Esophagus (tissue), 2 donors: ENCODE measurements at regions not wholly inside any gene's neighbourhood (a gene's known extent, or its start where the extent isn't known, plus 50 kb on each side); places are given as distances from the start of the nearest gene placed in this dataset.
"Not testable (repeated sequence)": the region's sequence is repeated elsewhere in the genome, so short reads cannot be mapped to it uniquely, and the experiment has no call there.

Source experiments
- H3K27ac ChIP-seq, 2 donors: one replicate each; pipeline ENCODE4 v1.5.1; 2013; ENCODE audit warnings: low read depth in 2 of 2, mild to moderate bottlenecking in 2 of 2, inconsistent platforms in 1 of 2, low read length in 1 of 2, moderate library complexity in 1 of 2
- H3K27me3 ChIP-seq, 2 donors: one replicate each; pipeline ENCODE4 v1.6.1; 2013; ENCODE audit warnings: low read length in 2 of 2, control low read depth in 1 of 2, mild to moderate bottlenecking in 1 of 2; ENCODE audit not compliant: insufficient read depth in 2 of 2, control insufficient read depth in 1 of 2
- H3K36me3 ChIP-seq, 2 donors: one replicate each; pipeline ENCODE4 v1.6.1; 2013; ENCODE audit warnings: low read length in 1 of 2; ENCODE audit not compliant: control insufficient read depth in 2 of 2, insufficient read depth in 2 of 2
- H3K4me1 ChIP-seq, 2 donors: one replicate each; pipeline ENCODE4 v1.6.1; 2013; ENCODE audit warnings: low read length in 1 of 2; ENCODE audit not compliant: control insufficient read depth in 2 of 2, insufficient read depth in 2 of 2
- H3K4me3 ChIP-seq, 2 donors: one replicate each; pipeline ENCODE4 v1.5.1; 2013; ENCODE audit warnings: low read length in 2 of 2, mild to moderate bottlenecking in 2 of 2, low read depth in 1 of 2, moderate library complexity in 1 of 2
- H3K9me3 ChIP-seq, 2 donors: one replicate each; pipeline ENCODE4 v1.6.1; 2013; ENCODE audit warnings: mild to moderate bottlenecking in 2 of 2, low read depth in 1 of 2, low read length in 1 of 2, moderate library complexity in 1 of 2; ENCODE audit not compliant: control insufficient read depth in 2 of 2, insufficient read depth in 1 of 2
- WGBS, 2 donors: extraction: QIAGEN DNeasy Blood & Tissue Kit; methylation state at CpG; one replicate each; pipeline ENCODE4 v1.1.7; 2013; 5-methylcytosine and 5-hydroxymethylcytosine counted together
- donor health status: healthy with polysubstance abuse.
- donor health status: Bipolar disorder and iron deficiency.

- Histone ChIP-seq H3K27me3 (no peaks in the 10 kb centered on the region), H3K27ac (no peak overlapping the region), H3K9me3 (no peaks in the 10 kb centered on the region), H3K36me3 (no peaks in the 10 kb centered on the region), H3K4me3 (no peak overlapping the region), H3K4me1 (no peaks in the 10 kb centered on the region)
- WGBS, 2 donors, result 63 to 72% methylated on average over 3 of the region's 3 CpGs
These were observed 540.9 kb downstream of the PPP4R3C start for GRCh38 chrX:26922278-26922677.

DNA sequence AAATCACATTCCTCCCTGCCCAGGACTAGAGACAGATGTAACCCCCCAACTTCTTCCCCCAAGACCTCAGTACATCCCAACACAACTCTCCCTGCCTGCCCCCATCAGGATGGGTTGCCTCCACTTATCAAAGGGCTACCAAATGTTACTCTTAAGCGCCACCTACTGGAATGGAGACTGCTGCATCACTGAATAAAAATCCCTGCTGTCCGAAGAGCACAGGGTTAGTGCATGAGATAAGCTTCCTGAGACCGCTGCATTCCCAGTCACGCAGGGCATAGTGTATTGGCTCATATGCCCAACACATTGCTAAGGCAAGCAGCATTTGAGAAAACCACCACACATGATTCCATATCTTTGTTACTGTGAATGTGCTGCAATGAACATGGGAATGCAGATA lies 544.5 kb downstream of the PPP4R3C start:
- Histone ChIP-seq H3K36me3 (no peaks in the 10 kb centered on the region), H3K27ac (no peak overlapping the region), H3K4me3 (no peak overlapping the region), H3K4me1 (no peaks in the 10 kb centered on the region), H3K27me3 (no peaks in the 10 kb centered on the region), H3K9me3 (no peaks in the 10 kb centered on the region)
- WGBS, 2 donors, result 29 to 47% methylated on average over 4 of the region's 4 CpGs

DNA sequence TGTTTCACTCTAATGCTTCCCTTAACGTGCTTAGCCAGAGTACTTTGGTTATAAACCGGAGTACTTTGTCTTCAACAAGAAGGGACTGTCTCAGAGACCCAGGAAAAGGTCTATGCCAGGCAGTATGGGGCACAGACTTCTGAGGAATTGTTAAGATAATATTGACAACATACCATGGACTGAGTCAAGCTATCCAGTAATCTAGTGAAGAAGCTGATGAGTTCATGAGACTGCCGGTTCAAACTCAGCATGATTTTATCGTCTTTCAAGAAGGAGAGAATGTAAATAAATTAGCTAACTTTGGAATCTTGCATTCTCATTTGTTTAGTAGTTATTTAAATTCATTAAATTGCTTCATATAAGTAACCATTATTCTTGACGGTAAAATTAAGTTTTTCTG lies 546.1 kb downstream of the PPP4R3C start:
- no peaks in the 10 kb centered on the region for H3K9me3 ChIP-seq
- no peaks in the 10 kb centered on the region for H3K36me3 ChIP-seq
- H3K4me1 ChIP-seq, result no peaks in the 10 kb centered on the region
- no peak overlapping the region for H3K27ac ChIP-seq
- 74 to 79% methylated on average over 5 of the region's 5 CpGs for WGBS, 2 donors
- no peak overlapping the region for H3K4me3 ChIP-seq
- no peaks in the 10 kb centered on the region for H3K27me3 ChIP-seq

DNA sequence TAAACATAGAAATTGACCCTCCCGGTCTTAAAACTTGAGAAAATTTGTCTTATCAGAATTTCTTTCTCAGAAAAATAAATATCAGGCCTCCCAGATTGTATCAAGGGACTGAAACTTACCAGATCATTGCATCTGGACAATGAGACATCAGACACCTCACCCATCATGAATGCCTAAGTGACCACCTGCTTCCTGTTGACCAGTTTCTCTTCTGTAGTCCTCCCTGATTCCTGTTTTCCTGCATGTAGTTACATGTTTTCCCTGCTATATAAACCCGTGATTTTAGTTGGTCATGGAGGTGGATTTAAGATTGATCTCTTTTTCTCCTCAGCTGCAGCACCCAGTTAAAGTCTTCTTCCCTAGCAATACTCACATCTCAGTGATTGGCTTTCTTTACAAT lies 548.1 kb downstream of the PPP4R3C start:
- Histone ChIP-seq H3K27me3 (no peaks in the 10 kb centered on the region), H3K4me3 (no peak overlapping the region), H3K9me3 (no peaks in the 10 kb centered on the region), H3K4me1 (no peaks in the 10 kb centered on the region), H3K36me3 (no peaks in the 10 kb centered on the region), H3K27ac (no peak overlapping the region)
- 44 to 54% methylated on average over 2 of the region's 2 CpGs for WGBS, 2 donors

- H3K27ac ChIP-seq, result no peak overlapping the region
- no peaks in the 10 kb centered on the region for H3K4me1 ChIP-seq
- H3K9me3 ChIP-seq, result no peaks in the 10 kb centered on the region
- no peak overlapping the region for H3K4me3 ChIP-seq
- WGBS, 2 donors, result 27 to 29% methylated on average over 2 of the region's 2 CpGs
- H3K36me3 ChIP-seq, result no peaks in the 10 kb centered on the region
- H3K27me3 ChIP-seq, result no peaks in the 10 kb centered on the region
These were observed 548.9 kb downstream of the PPP4R3C start for GRCh38 chrX:26914232-26914631.

- H3K36me3 ChIP-seq, H3K9me3 ChIP-seq, H3K4me1 ChIP-seq, H3K27ac ChIP-seq, H3K27me3 ChIP-seq, H3K4me3 ChIP-seq: not testable (repeated sequence)
- WGBS, 2 donors, result 85 to 86% methylated on average over 3 of the region's 3 CpGs
These were observed 551.4 kb downstream of the PPP4R3C start for GRCh38 chrX:26911785-26912184.

DNA sequence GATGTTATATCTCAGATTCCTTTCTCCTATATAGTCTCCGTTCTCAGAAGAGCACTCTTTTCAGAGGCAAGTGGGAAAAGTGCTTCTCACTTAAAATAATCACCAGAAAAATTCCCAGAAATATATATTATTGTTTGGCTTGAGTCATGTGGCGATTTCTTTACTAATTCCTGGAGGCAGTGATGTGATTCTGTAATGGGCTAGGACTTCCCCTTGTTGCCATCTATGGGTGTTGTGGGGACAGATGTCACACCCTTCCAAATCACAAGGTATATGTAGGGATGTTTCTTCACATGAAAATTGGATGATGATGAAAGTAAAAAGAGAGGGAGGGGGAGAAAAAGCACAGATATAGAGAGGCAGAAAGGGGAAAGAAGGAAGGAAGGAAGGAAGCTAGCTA lies 553.4 kb downstream of the PPP4R3C start:
- H3K4me3 ChIP-seq, result no peak overlapping the region
- no peaks in the 10 kb centered on the region for H3K36me3 ChIP-seq
- no peak overlapping the region for H3K27ac ChIP-seq
- H3K9me3 ChIP-seq, result no peaks in the 10 kb centered on the region
- H3K27me3 ChIP-seq, result no peaks in the 10 kb centered on the region
- WGBS, 2 donors, result 43 to 67% methylated on average over 2 of the region's 2 CpGs
- H3K4me1 ChIP-seq, result no peaks in the 10 kb centered on the region

DNA sequence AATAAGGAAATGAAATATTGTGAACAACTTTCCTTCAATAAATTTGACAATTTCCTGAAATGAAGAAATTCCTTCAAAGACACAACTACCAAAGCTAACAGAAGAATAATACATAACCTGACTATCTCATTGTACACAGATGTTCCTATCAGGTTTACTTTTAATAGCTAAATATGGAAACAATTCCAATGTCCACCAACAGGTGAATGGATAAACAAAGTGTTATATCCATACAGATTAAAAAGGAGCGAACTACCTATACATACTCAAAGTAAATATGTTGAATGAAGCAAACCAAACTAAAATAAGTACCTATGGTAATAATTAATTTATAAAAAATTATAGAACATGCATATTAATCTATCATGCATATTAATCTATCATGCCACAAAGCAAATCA lies 554.9 kb downstream of the PPP4R3C start:
- Histone ChIP-seq H3K27ac (no peak overlapping the region), H3K27me3 (no peaks in the 10 kb centered on the region), H3K4me1 (no peaks in the 10 kb centered on the region), H3K4me3 (no peak overlapping the region), H3K36me3 (no peaks in the 10 kb centered on the region), H3K9me3 (no peaks in the 10 kb centered on the region)
- 59 to 80% methylated on average over 1 of the region's 1 CpG for WGBS, 2 donors

GRCh38 chrX:26889574-26889973 lies 573.6 kb downstream of the PPP4R3C start:
- no peak overlapping the region for H3K27ac ChIP-seq
- peaks cover 0 to 9% of the 10 kb centered on the region in 2 donors for H3K9me3 ChIP-seq
- no peaks in the 10 kb centered on the region for H3K4me1 ChIP-seq
- no peaks in the 10 kb centered on the region for H3K27me3 ChIP-seq
- H3K4me3 ChIP-seq, result no peak overlapping the region
- WGBS, 2 donors, result 70 to 79% methylated on average over 3 of the region's 3 CpGs
- H3K36me3 ChIP-seq, result no peaks in the 10 kb centered on the region

- WGBS, 2 donors, result 88 to 93% methylated on average over 26 to 29 of the region's 29 CpGs
- H3K27me3 ChIP-seq, result no peaks in the 10 kb centered on the region
- no peaks in the 10 kb centered on the region for H3K36me3 ChIP-seq
- no peak overlapping the region for H3K4me3 ChIP-seq
- no peaks in the 10 kb centered on the region for H3K4me1 ChIP-seq
- no peak overlapping the region for H3K27ac ChIP-seq
- H3K9me3 ChIP-seq, result peaks cover 0 to 3% of the 10 kb centered on the region in 2 donors
These were observed 589.4 kb downstream of the PPP4R3C start for GRCh38 chrX:26873736-26874135.
